ENCODE measurements at regions not wholly inside any gene's neighbourhood (a gene's known extent, or its start where the extent isn't known, plus 50 kb on each side); places are given as distances from the start of the nearest gene placed in this dataset.

- no peak for DNase-seq (ENCODE audit: low spot score)
- Mint-ChIP-seq H3K4me1 (ENCODE audit: low read depth) (peaks cover 15% of the 10 kb centered on the region), H3K36me3 (ENCODE audit: low read depth) (peaks cover 52% of the 10 kb centered on the region), H3K27ac (no peak overlapping the region), H3K27me3 (ENCODE audit: low read depth) (no peaks in the 10 kb centered on the region), H3K9me3 (peaks cover 1% of the 10 kb centered on the region), H3K4me3 (ENCODE audit: low read depth) (no peak overlapping the region)
- intact Hi-C loops (cut with micrococcal nuclease): no loop called here
These were observed 1416.4 kb downstream of the UQCRFS1 start for GRCh38 chr19:27796540-27796939.

GRCh38 chr19:27796073-27796472, 1416.9 kb downstream of the UQCRFS1 start:
- Mint-ChIP-seq H3K4me3 (ENCODE audit: low read depth) (peak overlapping the region; percentile 23), H3K27ac (no peak overlapping the region), H3K9me3 (no peaks in the 10 kb centered on the region), H3K4me1 (ENCODE audit: low read depth) (peaks cover 15% of the 10 kb centered on the region), H3K27me3 (ENCODE audit: low read depth) (no peaks in the 10 kb centered on the region), H3K36me3 (ENCODE audit: low read depth) (peaks cover 49% of the 10 kb centered on the region)
- no peak for DNase-seq (ENCODE audit: low spot score)
- intact Hi-C loops (cut with micrococcal nuclease): no loop called here

- no peak for DNase-seq (ENCODE audit: low spot score)
- Mint-ChIP-seq H3K27me3 (ENCODE audit: low read depth) (no peaks in the 10 kb centered on the region), H3K4me3 (ENCODE audit: low read depth) (peak overlapping the region; percentile 23), H3K27ac (no peak overlapping the region), H3K4me1 (ENCODE audit: low read depth) (peaks cover 19% of the 10 kb centered on the region), H3K36me3 (ENCODE audit: low read depth) (peaks cover 49% of the 10 kb centered on the region), H3K9me3 (no peaks in the 10 kb centered on the region)
- intact Hi-C loops (cut with micrococcal nuclease): no loop called here
These were observed 1417.6 kb downstream of the UQCRFS1 start for GRCh38 chr19:27795369-27795768.

- peaks cover 19% of the 10 kb centered on the region for H3K4me1 Mint-ChIP-seq (ENCODE audit: low read depth)
- intact Hi-C loops (cut with micrococcal nuclease): no loop called here
- peak overlapping the region; percentile 91 for H3K27ac Mint-ChIP-seq
- no peaks in the 10 kb centered on the region for H3K27me3 Mint-ChIP-seq (ENCODE audit: low read depth)
- no peak for DNase-seq (ENCODE audit: low spot score)
- H3K36me3 Mint-ChIP-seq (ENCODE audit: low read depth): peaks cover 43% of the 10 kb centered on the region
- H3K4me3 Mint-ChIP-seq (ENCODE audit: low read depth): peak overlapping the region; percentile 95
- H3K9me3 Mint-ChIP-seq: no peaks in the 10 kb centered on the region
These were observed 1418.4 kb downstream of the UQCRFS1 start for GRCh38 chr19:27794494-27795042.

GRCh38 chr19:27793644-27794493, 1419.1 kb downstream of the UQCRFS1 start:
- Mint-ChIP-seq H3K4me3 (ENCODE audit: low read depth) (peak overlapping the region; percentile 95), H3K27me3 (ENCODE audit: low read depth) (no peaks in the 10 kb centered on the region), H3K27ac (peak overlapping the region; percentile 91), H3K36me3 (ENCODE audit: low read depth) (peaks cover 41% of the 10 kb centered on the region), H3K9me3 (peaks cover 1% of the 10 kb centered on the region), H3K4me1 (ENCODE audit: low read depth) (peaks cover 19% of the 10 kb centered on the region)
- peak; percentile 90 for DNase-seq (ENCODE audit: low spot score)
- intact Hi-C loops (cut with micrococcal nuclease): no loop called here

- peaks cover 41% of the 10 kb centered on the region for H3K36me3 Mint-ChIP-seq (ENCODE audit: low read depth)
- intact Hi-C loops (cut with micrococcal nuclease): no loop called here
- H3K27me3 Mint-ChIP-seq (ENCODE audit: low read depth): no peaks in the 10 kb centered on the region
- peak overlapping the region; percentile 91 for H3K27ac Mint-ChIP-seq
- peaks cover 21% of the 10 kb centered on the region for H3K4me1 Mint-ChIP-seq (ENCODE audit: low read depth)
- peaks cover 8% of the 10 kb centered on the region for H3K9me3 Mint-ChIP-seq
- H3K4me3 Mint-ChIP-seq (ENCODE audit: low read depth): peak overlapping the region; percentile 95
- peak; percentile 71 for DNase-seq (ENCODE audit: low spot score)
These were observed 1419.8 kb downstream of the UQCRFS1 start for GRCh38 chr19:27793128-27793643.

- H3K27ac Mint-ChIP-seq: peak overlapping the region; percentile 91
- H3K27me3 Mint-ChIP-seq (ENCODE audit: low read depth): no peaks in the 10 kb centered on the region
- H3K36me3 Mint-ChIP-seq (ENCODE audit: low read depth): peaks cover 41% of the 10 kb centered on the region
- H3K4me3 Mint-ChIP-seq (ENCODE audit: low read depth): peak overlapping the region; percentile 95
- intact Hi-C loops (cut with micrococcal nuclease): no loop called here
- peaks cover 13% of the 10 kb centered on the region for H3K9me3 Mint-ChIP-seq
- DNase-seq (ENCODE audit: low spot score): no peak
- H3K4me1 Mint-ChIP-seq (ENCODE audit: low read depth): peaks cover 21% of the 10 kb centered on the region
These were observed 1420.3 kb downstream of the UQCRFS1 start for GRCh38 chr19:27792576-27793127.

- Mint-ChIP-seq H3K4me1 (ENCODE audit: low read depth) (no peaks in the 10 kb centered on the region), H3K27ac (no peak overlapping the region), H3K36me3 (ENCODE audit: low read depth) (peaks cover 51% of the 10 kb centered on the region), H3K4me3 (ENCODE audit: low read depth) (no peak overlapping the region), H3K27me3 (ENCODE audit: low read depth) (no peaks in the 10 kb centered on the region), H3K9me3 (peaks cover 77% of the 10 kb centered on the region)
- intact Hi-C loops (cut with micrococcal nuclease): no loop called here
- DNase-seq (ENCODE audit: low spot score): no peak
These were observed 1432.4 kb downstream of the UQCRFS1 start for GRCh38 chr19:27780367-27781075.

- intact Hi-C loops (cut with micrococcal nuclease): no loop called here
- Mint-ChIP-seq H3K4me1 (ENCODE audit: low read depth) (no peaks in the 10 kb centered on the region), H3K4me3 (ENCODE audit: low read depth) (no peak overlapping the region), H3K9me3 (peaks cover 78% of the 10 kb centered on the region), H3K36me3 (ENCODE audit: low read depth) (peaks cover 53% of the 10 kb centered on the region), H3K27me3 (ENCODE audit: low read depth) (no peaks in the 10 kb centered on the region), H3K27ac (no peak overlapping the region)
- DNase-seq (ENCODE audit: low spot score): no peak
These were observed 1433.0 kb downstream of the UQCRFS1 start for GRCh38 chr19:27779954-27780353.

GRCh38 chr19:27777726-27778125, 1435.2 kb downstream of the UQCRFS1 start:
- Mint-ChIP-seq H3K9me3 (peaks cover 88% of the 10 kb centered on the region), H3K36me3 (ENCODE audit: low read depth) (peaks cover 47% of the 10 kb centered on the region), H3K27ac (no peak overlapping the region), H3K27me3 (ENCODE audit: low read depth) (no peaks in the 10 kb centered on the region), H3K4me3 (ENCODE audit: low read depth) (no peak overlapping the region), H3K4me1 (ENCODE audit: low read depth) (no peaks in the 10 kb centered on the region)
- intact Hi-C loops (cut with micrococcal nuclease): no loop called here
- no peak for DNase-seq (ENCODE audit: low spot score)

- intact Hi-C loops (cut with micrococcal nuclease): no loop called here
- no peaks in the 10 kb centered on the region for H3K4me1 Mint-ChIP-seq (ENCODE audit: low read depth)
- no peak overlapping the region for H3K27ac Mint-ChIP-seq
- H3K27me3 Mint-ChIP-seq (ENCODE audit: low read depth): no peaks in the 10 kb centered on the region
- DNase-seq (ENCODE audit: low spot score): no peak
- H3K4me3 Mint-ChIP-seq (ENCODE audit: low read depth): no peak overlapping the region
- peaks cover 47% of the 10 kb centered on the region for H3K36me3 Mint-ChIP-seq (ENCODE audit: low read depth)
- peaks cover 93% of the 10 kb centered on the region for H3K9me3 Mint-ChIP-seq
These were observed 1435.7 kb downstream of the UQCRFS1 start for GRCh38 chr19:27777242-27777641.

- Mint-ChIP-seq H3K4me1 (ENCODE audit: low read depth) (no peaks in the 10 kb centered on the region), H3K27ac (no peak overlapping the region), H3K9me3 (peaks cover 98% of the 10 kb centered on the region), H3K4me3 (ENCODE audit: low read depth) (no peak overlapping the region), H3K36me3 (ENCODE audit: low read depth) (peaks cover 45% of the 10 kb centered on the region), H3K27me3 (ENCODE audit: low read depth) (no peaks in the 10 kb centered on the region)
- intact Hi-C loops (cut with micrococcal nuclease): no loop called here
- no peak for DNase-seq (ENCODE audit: low spot score)
These were observed 1436.4 kb downstream of the UQCRFS1 start for GRCh38 chr19:27776524-27776923.
